Kidney epithelial cell (primary cell): ENCODE measurements at regions not wholly inside any gene's neighbourhood (a gene's known extent, or its start where the extent isn't known, plus 50 kb on each side); places are given as distances from the start of the nearest gene placed in this dataset.
"Not testable (repeated sequence)": the region's sequence is repeated elsewhere in the genome, so short reads cannot be mapped to it uniquely, and the experiment has no call there.

ENCODE experiments used
- DNase-seq: peaks from one replicate; pipeline ENCODE4 v3.0.0-alpha.2; 2010; ENCODE audit warnings: low read depth
- H3K27me3 ChIP-seq: 2 replicates; pipeline ENCODE4 v1.6.0; 2011; ENCODE audit warnings: low read length; ENCODE audit not compliant: control insufficient read depth, insufficient read depth
- H3K36me3 ChIP-seq: 2 replicates; pipeline ENCODE4 v1.5.1; 2011; ENCODE audit warnings: low read length; ENCODE audit not compliant: control insufficient read depth, insufficient read depth
- H3K4me3 ChIP-seq: 2 replicates; pipeline ENCODE4 v1.5.1; 2011; ENCODE audit warnings: low read depth, mild to moderate bottlenecking, control low read depth, low read length
- CTCF ChIP-seq: IDR thresholded peaks from 2 replicates; pipeline ENCODE4 v1.5.1; 2011; ENCODE audit warnings: mild to moderate bottlenecking, moderate library complexity, low read length, control low read depth, inconsistent platforms; ENCODE audit not compliant: insufficient read depth, poor library complexity, severe bottlenecking

DNA sequence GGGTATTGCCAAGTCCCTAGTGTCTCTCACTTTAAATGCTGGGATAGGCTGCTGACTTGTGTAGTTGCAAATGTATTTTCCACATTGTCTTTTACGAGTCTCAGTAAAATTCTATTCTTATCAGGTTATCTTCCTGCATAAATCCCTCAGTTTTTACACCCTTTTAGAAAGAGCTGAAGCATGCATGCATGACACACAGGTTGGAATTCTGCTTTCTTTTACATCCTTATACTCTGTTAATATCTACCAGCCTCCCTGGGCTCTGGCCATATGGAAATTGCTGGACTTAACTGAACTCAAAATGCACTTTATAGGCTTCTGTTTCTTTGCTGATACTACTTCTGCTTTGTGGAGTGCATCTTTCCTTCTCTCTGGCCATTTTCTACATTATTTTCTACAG, 477.4 kb downstream of the FRK start:
- TF ChIP-seq CTCF: no peak
- no peak for DNase-seq
- Histone ChIP-seq H3K36me3 (no peaks in the 10 kb centered on the region), H3K27me3 (no peaks in the 10 kb centered on the region), H3K4me3 (no peak overlapping the region)

DNA sequence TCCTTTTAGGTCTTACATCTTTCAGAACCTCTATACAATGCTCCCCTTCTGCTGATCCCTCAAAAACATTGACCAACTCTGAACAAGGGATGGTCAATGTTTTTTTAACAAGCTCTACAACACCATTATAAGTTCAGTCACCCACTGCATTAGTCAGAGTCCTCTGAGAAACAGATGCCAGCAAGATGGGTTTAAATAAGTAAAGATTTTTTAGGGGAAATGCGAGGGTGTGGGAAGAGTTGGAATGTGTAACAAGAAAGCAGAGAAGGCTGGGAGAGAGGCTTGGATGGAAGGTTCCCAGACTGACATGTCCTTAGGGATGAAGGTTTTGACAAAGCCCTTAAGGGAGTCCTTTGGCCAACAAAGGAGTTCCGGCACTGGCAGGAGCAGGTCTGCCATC, 478.3 kb downstream of the FRK start:
- Histone ChIP-seq H3K4me3 (no peak overlapping the region), H3K36me3 (no peaks in the 10 kb centered on the region), H3K27me3 (no peaks in the 10 kb centered on the region)
- no peak for TF ChIP-seq CTCF
- DNase-seq: no peak

GRCh38 chr6:115579565-115579964, 481.1 kb downstream of the FRK start:
- H3K36me3 ChIP-seq, H3K4me3 ChIP-seq, H3K27me3 ChIP-seq, DNase-seq: not testable (repeated sequence)

GRCh38 chr6:115577270-115577669, 483.4 kb downstream of the FRK start:
- no peak for TF ChIP-seq CTCF
- no peak for DNase-seq
- H3K27me3 ChIP-seq: no peaks in the 10 kb centered on the region
- H3K4me3 ChIP-seq: no peak overlapping the region
- H3K36me3 ChIP-seq: no peaks in the 10 kb centered on the region

GRCh38 chr6:115575285-115575684, 485.4 kb downstream of the FRK start:
- TF ChIP-seq CTCF: no peak
- DNase-seq: no peak
- Histone ChIP-seq H3K36me3 (no peaks in the 10 kb centered on the region), H3K27me3 (no peaks in the 10 kb centered on the region), H3K4me3 (no peak overlapping the region)

GRCh38 chr6:115573861-115574260, 486.8 kb downstream of the FRK start:
- H3K27me3 ChIP-seq: no peaks in the 10 kb centered on the region
- H3K4me3 ChIP-seq: no peak overlapping the region
- no peak for TF ChIP-seq CTCF
- H3K36me3 ChIP-seq: no peaks in the 10 kb centered on the region
- DNase-seq: no peak
